BE2C (cell line): ENCODE measurements at regions not wholly inside any gene's neighbourhood (a gene's known extent, or its start where the extent isn't known, plus 50 kb on each side); places are given as distances from the start of the nearest gene placed in this dataset.

ENCODE experiments used
- DNase-seq: peaks from one replicate; pipeline ENCODE4 v3.0.0-alpha.2; 2020
- H3K27me3 ChIP-seq: fragments of 250-450 bp; sonication (Bioruptor Pico); 2 replicates; pipeline ENCODE4 v1.5.1; 2020; ENCODE audit warnings: mild to moderate bottlenecking
- H3K36me3 ChIP-seq: fragments of 250-450 bp; sonication (Bioruptor Pico); 2 replicates; pipeline ENCODE4 v1.5.1; 2020; ENCODE audit warnings: mild to moderate bottlenecking
- H3K4me1 ChIP-seq: fragments of 250-450 bp; sonication (Bioruptor Pico); 2 replicates; pipeline ENCODE4 v1.5.1; 2020
- H3K4me3 ChIP-seq: 2 replicates; pipeline ENCODE4 v1.5.1; 2011; ENCODE audit warnings: low read depth, low read length
- H3K9me3 ChIP-seq: fragments of 250-450 bp; sonication (Bioruptor Pico); 2 replicates; pipeline ENCODE4 v1.5.1; 2020
- CTCF ChIP-seq: IDR thresholded peaks from 2 replicates; pipeline ENCODE4 v1.5.1; 2012; ENCODE audit warnings: mild to moderate bottlenecking, low read depth, low read length

GRCh38 chr3:28103861-28104260 lies 137.6 kb upstream of the CMC1 start:
- no peaks in the 10 kb centered on the region for H3K36me3 ChIP-seq
- no peak for TF ChIP-seq CTCF
- H3K4me3 ChIP-seq = no peak overlapping the region
- no peaks in the 10 kb centered on the region for H3K9me3 ChIP-seq
- no peak for DNase-seq
- H3K4me1 ChIP-seq = no peaks in the 10 kb centered on the region
- H3K27me3 ChIP-seq = no peaks in the 10 kb centered on the region

GRCh38 chr3:28104896-28105534 lies 136.4 kb upstream of the CMC1 start:
- Histone ChIP-seq H3K9me3 (no peaks in the 10 kb centered on the region), H3K27me3 (no peaks in the 10 kb centered on the region), H3K36me3 (no peaks in the 10 kb centered on the region), H3K4me3 (no peak overlapping the region), H3K4me1 (no peaks in the 10 kb centered on the region)
- TF ChIP-seq CTCF = no peak
- DNase-seq = no peak

- TF ChIP-seq CTCF = no peak
- DNase-seq = no peak
- no peaks in the 10 kb centered on the region for H3K4me1 ChIP-seq
- no peaks in the 10 kb centered on the region for H3K9me3 ChIP-seq
- H3K36me3 ChIP-seq = no peaks in the 10 kb centered on the region
- H3K4me3 ChIP-seq = no peak overlapping the region
- H3K27me3 ChIP-seq = no peaks in the 10 kb centered on the region
Measured at GRCh38 chr3:28109829-28110228, 131.6 kb upstream of the CMC1 start.

GRCh38 chr3:28110869-28111268 lies 130.6 kb upstream of the CMC1 start:
- no peaks in the 10 kb centered on the region for H3K4me1 ChIP-seq
- no peak for TF ChIP-seq CTCF
- no peak overlapping the region for H3K4me3 ChIP-seq
- H3K9me3 ChIP-seq = no peaks in the 10 kb centered on the region
- H3K36me3 ChIP-seq = no peaks in the 10 kb centered on the region
- no peak for DNase-seq
- H3K27me3 ChIP-seq = no peaks in the 10 kb centered on the region

- H3K27me3 ChIP-seq = no peaks in the 10 kb centered on the region
- no peak for DNase-seq
- H3K36me3 ChIP-seq = no peaks in the 10 kb centered on the region
- H3K4me1 ChIP-seq = no peaks in the 10 kb centered on the region
- no peak for TF ChIP-seq CTCF
- no peak overlapping the region for H3K4me3 ChIP-seq
- H3K9me3 ChIP-seq = no peaks in the 10 kb centered on the region
Measured at GRCh38 chr3:28114893-28115292, 126.5 kb upstream of the CMC1 start.

GRCh38 chr3:28115316-28115715 lies 126.1 kb upstream of the CMC1 start:
- DNase-seq = no peak
- no peaks in the 10 kb centered on the region for H3K9me3 ChIP-seq
- no peaks in the 10 kb centered on the region for H3K36me3 ChIP-seq
- H3K4me3 ChIP-seq = no peak overlapping the region
- H3K4me1 ChIP-seq = no peaks in the 10 kb centered on the region
- no peak for TF ChIP-seq CTCF
- H3K27me3 ChIP-seq = no peaks in the 10 kb centered on the region
